HG03196 (cell line): ENCODE measurements at regions not wholly inside any gene's neighbourhood (a gene's known extent, or its start where the extent isn't known, plus 50 kb on each side); places are given as distances from the start of the nearest gene placed in this dataset.

ENCODE experiments used
- ATAC-seq: cut with Tn5 transposase; IDR thresholded peaks from one replicate; pipeline ENCODE4 v1.9.1; 2021; ENCODE audit not compliant: unreplicated experiment

DNA sequence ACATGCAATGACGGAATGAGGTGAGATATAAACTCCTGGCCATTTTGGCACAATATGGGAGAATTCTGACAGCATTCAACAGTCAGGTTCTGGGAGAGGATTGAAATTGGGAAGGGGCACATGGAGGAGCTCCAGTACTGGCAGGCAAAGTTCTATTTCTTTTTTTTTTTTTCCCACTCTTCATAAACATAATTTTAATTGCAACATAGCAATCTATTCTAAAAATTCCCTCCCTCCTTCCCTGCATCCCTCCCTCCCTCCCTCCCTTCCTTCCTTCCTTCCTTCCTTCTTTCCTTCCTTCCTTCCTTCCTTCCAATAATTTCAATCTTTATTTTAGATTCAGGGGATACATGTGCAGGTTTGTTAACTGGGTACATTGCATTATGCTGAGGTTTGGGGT lies 93.2 kb downstream of the PTCSC3 start:
- no peak for ATAC-seq

DNA sequence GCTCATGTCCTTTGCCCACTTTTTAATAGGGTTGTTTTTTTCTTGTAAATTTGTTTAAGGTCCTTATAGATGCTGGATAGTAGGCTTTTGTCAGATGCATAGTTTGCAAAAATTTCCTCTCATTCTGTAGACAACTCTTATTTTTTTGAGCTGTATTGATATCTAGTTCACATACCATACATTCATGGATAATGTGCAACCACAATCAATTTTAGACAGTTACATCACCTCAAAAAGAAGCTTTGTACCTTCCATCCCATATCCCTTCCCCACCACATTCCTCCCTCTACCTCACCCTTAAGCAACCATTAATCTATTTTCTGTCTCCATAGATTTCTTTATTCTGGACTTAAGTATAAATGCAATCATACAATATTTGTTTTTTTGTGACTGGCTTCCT lies 98.4 kb downstream of the PTCSC3 start:
- no peak for ATAC-seq

DNA sequence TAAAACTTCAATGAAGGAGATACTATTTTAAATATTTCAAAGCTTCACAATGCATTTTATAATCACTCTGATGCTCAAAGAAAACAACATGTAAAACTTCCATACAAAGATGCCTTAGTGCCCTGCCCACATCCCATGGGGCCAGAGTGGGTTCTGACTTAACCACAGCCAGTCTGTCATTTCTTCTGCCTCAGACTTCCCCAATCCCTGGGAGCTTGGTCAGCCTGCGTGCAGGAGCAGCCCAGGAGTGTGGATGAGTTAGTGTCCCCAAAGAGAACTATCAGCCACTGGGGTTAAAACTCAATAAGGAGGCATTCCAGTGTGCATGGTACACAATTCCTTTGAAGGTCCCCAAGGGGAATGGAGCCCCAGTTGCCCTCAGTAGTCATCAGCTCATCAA lies 100.3 kb downstream of the PTCSC3 start:
- no peak for ATAC-seq

DNA sequence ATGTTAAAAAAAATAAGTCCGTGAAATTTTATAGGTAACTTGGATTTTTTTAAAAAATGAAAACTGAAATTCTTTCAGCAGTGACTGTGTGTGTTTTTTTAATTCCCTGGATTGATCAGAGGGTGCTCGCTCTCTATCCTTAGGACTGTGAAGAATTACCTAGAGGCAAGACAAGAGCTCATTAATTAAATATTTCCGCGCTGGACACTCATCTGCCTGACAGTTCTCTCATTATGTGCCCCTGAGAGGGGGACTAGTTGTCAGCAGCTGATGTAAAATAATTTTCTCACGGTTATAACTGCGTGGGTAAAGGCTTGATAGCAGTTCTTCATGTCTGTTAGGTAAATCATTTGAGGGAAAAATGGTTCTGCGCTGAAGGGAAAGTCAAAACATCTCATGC lies 101.3 kb downstream of the PTCSC3 start:
- ATAC-seq: no peak

DNA sequence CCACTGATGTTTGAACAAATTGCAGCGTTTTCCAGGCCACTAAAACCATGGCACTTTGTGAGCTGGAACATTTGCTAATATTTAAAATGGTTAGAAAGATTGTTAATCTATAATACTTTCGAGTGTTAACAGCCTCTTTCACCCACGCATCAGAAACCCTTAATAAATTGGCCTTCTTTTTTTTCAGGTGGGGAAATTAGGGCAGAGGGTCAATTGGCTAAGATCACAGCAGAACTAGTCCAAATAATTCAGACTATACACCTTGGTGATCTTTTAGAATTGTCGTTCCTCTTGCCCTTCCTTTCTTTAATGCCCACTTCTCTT lies 105.8 kb downstream of the PTCSC3 start:
- no peak for ATAC-seq

DNA sequence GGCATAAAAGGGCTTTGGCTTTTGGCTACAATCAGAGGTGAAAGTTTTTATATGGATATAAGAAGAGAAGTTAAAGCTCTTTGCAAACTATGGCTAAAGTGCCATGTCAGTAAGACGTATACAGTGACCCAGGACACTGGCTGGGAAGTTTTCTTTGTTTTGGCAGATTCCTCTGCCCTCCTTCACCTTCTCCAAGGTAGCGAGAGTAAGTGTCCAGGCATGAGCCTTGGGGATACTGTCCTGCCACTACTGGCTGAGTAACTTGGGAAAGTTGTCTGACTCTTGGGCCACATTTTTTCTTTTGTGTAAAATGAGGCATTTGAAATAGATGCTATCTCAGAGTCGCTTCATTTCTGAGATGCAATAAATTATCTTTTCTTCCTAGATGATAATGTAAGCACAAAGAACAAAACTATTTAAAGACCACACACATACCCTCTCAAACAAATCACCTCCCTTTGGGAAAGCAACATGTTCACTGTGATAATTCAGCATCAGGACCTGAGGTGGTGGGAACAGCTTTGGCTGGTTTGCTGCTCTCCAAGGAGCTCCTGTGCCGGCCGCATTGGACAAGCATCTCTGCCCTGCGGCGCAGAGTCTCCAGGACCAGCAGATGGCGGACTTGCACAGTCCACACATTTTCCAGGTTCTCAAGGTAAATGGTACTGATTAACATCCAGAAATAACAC lies 106.3 kb downstream of the PTCSC3 start:
- no peak for ATAC-seq

DNA sequence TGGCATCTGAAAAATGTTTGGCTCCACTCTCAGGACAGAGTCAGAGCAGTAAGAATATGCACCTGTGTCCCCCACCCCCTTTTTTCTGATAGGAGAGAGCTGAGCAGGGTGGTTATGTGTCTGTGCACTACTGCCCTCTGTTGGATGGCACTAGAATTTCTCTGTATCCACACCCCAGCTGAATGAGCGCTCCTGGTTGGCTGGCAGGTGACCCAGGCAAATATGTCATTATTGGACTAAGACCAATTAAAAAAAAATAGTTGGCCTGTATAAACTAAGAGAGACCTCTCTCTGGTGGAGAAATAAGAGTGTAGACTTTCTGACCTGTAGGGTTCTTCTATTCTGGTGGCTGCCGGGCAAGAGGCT lies 107.0 kb downstream of the PTCSC3 start:
- ATAC-seq: peak; percentile 50

DNA sequence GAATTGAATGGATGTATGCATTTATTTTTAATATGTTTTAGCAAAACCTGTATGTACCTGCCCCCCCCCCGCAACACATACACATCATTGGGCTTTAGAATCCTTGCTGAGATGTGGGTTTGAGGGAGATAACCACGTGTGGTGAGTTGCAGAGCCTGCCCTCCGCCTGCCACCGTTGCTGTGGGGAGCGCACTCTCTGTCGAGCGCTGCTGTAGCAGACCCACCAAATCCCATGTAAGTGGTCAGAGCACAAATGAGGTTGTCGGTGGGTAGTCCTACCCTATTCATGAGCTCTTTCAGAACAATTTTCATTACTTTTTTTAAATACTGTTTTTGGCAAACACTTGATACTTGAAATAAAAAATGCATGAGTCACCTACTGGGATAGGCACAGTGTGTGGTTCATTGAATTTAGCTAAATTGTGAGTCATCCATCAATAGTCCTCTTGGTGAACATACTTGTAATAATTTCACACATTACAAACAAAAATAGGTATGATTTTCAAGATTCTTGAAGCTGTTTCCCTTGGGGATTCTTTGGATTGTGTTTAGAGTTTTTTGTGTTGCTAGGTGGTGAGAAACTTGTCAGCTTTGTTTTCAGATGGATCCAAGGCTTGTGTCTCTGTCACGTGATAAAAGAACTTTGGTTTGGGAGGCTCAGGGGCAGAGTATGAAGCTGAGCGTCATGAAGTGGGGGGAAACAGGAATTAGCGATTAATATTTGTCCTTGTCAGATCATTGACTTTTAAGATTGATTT lies 107.6 kb downstream of the PTCSC3 start:
- no peak for ATAC-seq

DNA sequence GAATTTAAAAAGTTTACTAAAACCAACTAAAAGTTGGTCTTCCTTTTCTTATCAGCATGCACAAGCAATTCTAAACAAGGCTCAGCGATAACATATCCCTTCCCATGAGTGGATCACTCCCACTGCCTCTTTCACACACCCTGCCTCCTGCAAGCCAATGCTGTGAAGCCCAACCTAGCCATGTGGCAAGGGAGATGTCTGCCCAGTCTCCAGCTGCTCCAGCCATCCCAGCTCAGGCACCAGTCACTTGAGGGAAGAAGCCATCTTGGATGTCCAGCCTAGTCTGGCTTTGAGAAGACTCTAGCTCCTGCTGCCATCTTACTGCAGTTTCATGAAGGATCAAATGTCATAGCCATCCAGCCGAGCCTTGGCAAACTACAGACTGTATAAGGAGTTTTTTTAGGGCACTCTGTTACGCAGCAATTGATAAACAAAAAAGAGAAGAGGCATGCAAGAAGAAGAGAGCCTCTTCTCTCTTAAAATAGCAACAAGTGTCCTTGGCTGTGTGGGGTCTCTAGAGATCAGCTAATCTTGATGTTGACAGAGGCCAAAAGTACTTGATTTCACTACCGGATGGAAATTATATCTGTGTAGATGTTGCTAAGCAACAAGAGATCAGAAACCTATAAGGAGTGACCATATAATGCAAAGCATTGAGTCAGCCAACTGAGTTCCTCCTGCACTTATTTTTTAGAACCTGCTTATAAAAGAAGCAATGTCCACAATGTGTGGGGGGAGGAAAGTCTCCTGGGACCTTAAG lies 108.9 kb downstream of the PTCSC3 start:
- no peak for ATAC-seq

DNA sequence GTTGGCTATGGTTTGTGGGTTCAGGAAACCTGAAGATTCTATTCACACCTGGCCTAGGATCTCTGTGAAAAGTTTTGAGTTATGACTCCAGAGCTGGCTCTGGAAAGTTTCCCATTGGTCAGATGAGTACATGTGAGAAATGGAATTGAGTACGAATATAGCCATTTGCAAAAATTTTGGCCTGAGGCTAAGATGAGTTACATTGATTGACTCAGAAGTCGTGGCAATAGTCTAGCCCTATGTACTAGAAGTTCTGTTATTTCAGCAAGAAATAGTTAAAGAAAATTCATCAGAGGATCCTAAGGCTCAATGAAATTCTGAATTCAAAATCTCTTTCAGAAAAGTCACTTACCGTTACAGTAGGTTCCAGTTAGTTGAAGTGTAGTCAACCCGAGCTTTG lies 109.9 kb downstream of the PTCSC3 start:
- no peak for ATAC-seq

DNA sequence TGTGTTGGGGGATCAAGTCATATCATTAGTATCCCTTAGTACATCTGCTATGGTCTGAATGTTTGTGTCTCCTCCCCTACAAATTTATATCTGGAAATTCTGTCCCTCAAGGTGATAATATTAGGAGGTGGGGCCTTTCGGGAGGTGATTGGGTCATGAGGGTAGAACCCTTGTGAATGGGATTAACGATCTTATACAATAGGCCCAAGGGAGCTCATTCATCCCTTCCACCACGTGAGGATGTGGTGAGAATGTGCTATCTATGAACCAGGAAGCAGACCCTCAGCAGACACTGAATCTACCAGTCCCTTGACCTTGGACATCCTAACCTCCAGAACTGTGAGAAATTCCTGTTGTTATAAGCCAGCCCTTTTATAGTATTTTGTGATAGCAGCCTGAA lies 110.7 kb downstream of the PTCSC3 start:
- no peak for ATAC-seq

DNA sequence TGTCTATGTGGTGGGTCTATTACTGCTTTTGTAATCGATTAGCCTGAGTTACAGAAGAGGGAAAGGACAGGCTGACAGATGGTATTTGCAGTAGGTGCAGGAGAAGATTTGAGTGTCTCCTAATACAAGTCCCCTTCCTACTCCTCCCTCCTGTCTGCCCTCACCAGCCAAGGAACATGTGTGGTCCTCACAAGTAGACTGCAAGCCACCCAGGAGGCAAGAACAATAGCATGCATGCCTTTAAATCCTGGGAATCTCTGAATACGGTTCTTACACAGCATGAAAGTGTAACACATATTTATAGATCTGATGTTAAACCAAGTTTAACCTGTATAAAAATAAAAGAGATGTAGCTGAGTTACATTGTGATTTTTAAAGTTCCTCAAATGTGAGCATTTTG lies 117.0 kb downstream of the PTCSC3 start:
- no peak for ATAC-seq

DNA sequence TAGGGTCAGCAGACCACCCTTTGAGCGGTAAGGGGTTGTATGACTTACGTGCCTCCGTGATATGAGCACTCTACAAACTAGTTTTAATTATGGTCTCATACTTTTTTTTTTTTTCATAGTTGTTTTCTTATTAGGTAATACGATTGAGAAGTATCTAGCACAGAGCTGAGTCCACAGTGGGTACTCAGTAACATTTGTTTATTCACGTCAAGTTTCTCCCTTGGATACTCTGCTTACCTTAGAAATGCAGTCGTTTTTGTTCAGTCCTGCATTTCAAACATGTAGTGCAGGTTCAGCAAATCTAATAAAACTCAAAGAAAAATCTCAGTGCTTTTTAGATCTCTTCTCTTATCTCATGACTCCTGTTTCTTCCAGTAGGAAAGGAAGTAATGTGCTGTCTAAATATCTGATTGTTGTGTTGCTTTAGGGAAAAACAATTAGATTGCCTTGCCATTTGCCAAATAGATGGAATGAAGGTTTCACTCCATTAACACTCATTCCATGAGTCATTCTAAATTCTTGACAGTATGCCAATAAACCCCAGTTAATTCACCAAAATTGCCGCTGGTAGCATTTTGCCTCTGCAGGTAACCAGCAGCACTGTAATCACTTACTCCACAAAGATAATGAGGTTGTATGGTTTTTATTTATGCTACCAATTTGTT lies 118.9 kb downstream of the PTCSC3 start:
- no peak for ATAC-seq

DNA sequence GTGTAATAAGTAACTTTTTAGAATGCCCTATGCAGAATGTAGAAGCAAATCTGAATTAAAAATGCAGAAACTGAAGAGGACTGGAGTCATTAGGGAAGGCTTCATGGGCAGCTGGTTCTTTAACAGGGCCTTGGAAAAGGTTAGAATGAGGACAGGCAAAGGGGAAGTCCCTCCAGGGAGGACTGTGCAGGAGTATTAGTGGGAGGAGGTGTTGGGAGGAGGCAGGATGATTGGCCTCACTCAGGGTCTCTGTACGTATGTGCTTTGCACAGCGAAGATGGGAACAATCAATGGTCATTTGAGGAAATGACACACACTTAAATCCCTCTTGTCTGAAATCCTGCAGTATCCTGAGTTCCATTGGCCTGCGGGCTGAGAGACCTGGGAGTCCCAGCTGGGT lies 119.7 kb downstream of the PTCSC3 start:
- ATAC-seq: no peak

DNA sequence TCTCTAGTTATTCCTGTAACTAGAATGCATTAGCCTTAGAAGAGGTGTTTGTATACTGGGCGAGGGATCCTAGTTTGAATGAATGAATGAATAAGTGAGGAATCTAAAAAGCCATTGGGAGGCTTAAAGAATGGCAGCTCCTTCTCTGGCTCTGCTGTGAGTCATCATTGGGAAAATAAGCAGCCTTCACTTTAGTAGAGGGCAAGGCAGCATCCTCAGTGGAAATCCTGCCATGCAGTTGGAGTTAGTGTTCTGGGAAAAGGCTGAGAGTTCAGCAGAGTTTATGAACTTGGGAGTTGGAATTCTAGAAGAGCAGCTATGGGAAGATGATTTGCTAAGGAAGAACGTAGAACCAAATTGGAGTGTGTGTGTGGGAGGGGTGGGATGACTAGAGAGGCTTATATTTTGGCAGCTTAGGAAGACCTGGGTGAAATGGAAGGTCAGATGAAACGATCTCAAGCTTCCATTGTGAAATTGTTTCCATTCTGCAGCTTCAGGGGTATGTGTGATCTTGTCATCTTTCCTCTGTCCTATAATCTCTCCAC lies 120.8 kb downstream of the PTCSC3 start:
- no peak for ATAC-seq

DNA sequence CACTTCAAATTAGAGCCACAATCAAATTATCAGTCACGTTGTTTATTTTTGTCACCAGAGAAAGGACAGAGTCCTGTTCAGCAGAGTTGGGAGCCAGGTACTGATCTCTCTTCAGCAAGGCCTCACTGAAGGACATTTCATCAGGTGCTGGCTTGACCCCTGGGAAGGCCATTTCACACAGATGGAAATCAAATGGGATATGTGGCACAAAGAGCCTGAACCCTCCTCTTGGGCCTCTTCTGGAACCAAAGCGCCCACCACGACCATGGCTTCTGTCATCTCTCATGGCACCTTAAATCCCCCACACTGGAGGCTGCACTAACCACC lies 121.5 kb downstream of the PTCSC3 start:
- no peak for ATAC-seq

DNA sequence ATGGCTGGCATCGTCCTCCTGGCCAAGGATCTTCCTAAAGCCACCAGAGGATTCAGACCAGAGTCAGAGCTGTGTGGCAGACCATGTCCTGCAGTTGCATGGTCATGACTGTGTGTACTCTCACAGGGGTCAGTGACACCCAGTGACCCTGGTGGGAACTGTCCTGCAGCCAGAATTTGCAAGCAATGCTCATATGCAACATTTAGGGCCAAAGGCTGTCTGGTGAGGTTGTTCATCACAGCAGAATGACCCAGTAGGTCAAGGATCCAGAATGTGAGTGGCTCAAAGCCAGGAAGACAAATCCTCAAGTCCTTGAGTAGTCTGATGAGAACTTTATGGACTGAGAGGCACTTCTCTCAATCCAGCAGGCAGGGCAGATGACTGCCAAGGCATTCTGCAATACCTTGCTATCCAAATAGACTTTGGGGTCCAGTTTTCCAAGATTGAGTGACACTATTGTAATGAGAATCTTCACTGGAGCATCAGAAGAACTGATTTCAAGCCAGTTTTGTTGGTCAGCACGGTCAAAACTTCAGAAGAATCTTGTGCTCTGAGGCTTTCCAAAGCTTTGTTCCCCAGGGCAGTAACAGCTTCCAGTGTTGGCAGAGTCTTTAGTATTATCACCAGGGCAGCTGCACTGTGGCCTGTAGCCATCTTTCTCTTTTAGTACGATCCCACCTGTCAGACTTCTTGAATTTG lies 122.0 kb downstream of the PTCSC3 start:
- ATAC-seq: no peak

DNA sequence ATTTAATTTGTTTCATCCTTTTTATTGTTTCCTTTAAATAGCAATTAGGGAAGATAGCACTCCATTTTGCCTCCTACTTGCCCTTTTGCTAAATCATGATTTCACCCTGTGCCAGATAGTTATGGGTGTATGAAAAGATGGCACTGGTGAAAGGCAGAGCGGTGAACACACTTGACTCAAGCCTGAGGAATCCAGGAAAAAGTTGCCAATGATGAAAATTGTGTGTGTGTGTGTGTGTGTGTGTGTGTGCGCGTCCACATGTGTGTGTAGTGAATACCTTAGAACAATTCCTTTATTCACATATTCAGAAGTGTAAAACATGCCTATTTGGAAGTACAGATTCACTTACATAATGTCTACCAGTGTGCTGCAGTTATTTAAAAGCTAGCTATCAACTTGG lies 123.8 kb downstream of the PTCSC3 start:
- no peak for ATAC-seq

DNA sequence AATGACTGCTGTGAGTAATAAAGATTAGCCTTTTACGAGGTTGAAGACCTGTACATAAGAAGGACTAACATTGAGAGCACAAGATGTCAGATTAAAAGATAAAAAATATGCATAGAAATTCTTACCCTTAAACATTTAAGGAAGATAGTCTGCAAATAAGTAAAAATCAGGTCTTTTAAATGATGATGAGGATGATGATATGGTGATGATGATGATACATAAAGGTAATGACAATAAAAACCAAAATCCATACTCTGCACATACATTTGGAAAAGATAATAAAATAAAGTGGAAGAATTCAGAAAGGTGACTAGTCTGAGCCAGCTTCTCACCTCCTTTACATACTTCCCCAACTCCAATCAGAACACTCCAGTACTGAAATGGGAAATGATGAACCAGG lies 124.5 kb downstream of the PTCSC3 start:
- ATAC-seq: no peak

DNA sequence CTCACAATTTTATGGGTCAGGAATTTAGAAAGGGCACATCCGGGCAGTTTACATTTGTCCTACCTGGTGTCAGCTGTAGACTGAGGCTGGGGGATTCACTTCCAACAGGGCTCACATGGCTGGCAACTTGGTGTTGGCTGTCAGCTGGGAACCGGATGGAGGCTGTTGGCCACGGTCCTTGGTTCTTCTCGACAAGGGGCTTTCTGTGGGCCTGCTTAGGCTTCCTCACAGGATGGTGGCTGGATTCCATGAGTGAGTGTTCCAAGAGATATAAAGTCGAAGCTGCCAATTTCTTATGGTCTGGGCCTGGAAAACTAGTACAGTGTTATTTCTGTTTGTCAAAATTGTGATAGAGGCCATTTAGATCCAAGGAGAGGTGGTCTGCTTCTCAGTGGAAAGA lies 127.9 kb downstream of the PTCSC3 start:
- no peak for ATAC-seq

DNA sequence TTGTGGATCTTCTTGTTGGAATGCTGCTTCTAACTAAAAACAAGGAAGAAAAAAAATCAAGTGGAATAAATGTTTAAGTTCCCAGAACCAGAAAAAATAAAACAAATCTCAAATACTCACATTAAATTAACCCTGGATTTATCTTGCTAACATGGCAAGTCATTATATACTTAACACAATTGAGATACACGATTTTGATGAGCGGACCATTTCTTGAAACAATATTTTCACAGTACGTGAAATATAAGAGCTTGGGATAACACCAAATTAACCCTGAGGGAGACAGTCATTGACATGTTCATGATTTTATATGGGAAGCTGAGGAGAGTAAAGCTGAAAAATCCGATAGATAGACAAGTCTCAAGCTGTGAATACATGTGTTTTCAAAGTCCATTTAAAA lies 128.6 kb downstream of the PTCSC3 start:
- ATAC-seq: no peak
